DMS 273 (cell line): ENCODE measurements at regions not wholly inside any gene's neighbourhood (a gene's known extent, or its start where the extent isn't known, plus 50 kb on each side); places are given as distances from the start of the nearest gene placed in this dataset.
A peak's percentile ranks its signal among the peaks of the same experiment; 100 is the strongest.

Experiments used
- DNase-seq: peaks from one replicate; lab custom pipeline; 2025; ENCODE audit not compliant: unreplicated experiment; lab: John Stamatoyannopoulos, UW

- peak; percentile 66 for DNase-seq
Observed at GRCh38 chr2:126527836-126528490, 128.0 kb upstream of the GYPC start.

DNA sequence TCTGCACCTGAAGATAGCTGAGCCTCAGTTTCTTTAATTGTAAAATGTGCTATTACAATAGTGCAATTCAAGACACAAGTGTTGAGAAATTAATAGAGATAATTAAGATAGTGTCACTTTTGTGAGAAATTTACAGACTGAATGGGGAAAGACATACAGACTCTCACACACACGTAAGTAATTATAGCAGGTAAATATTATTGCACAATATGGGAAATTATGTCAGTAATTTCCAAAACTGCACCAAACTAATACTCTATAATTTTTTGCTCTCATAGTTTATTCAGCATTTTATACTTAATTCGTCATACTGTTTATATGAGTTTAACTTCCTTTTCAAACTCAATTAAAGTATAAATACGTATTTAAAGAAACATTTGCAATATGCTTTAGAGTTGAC, 124.9 kb upstream of the GYPC start:
- DNase-seq: no peak

- no peak for DNase-seq
Observed at GRCh38 chr2:126534478-126534877, 121.5 kb upstream of the GYPC start.

DNA sequence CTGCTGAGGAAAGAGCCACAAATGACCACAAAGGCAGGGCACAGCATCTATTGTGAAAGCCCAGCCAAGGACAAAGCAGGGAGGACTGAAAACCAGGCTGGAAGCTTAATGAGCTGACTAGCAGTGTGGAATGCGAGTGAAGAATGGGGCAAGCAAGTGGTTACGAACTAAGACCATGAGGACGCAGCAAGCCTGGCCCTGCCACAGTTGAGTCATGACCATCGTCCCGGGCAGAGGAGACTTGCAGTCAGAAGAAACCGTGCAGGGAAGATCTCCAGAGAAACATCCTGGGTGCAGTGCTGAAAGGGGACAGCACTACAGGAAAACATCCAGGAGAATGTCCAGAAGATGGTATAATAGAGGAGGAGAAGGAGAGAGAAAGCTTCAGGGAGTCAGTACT, 120.5 kb upstream of the GYPC start:
- no peak for DNase-seq

GRCh38 chr2:126536605-126537200, 119.3 kb upstream of the GYPC start:
- no peak for DNase-seq

DNA sequence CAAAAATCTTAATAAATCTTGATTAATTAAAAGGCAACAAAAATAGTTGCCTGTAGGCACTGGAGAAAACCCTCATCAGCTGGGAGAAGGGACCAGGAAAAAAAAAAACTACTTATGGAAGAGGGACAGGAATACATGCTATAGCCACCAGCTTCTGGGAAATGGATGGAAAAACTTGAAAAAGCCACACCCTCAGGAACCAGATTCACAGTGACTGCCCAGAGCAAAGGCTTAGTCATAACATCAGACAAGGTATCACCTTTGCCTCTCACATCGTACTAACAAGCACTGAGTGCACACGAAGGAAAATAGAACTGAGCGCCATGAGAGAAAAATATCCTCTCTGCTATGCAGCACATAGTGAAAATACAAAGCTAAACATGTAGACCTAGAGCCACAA, 116.9 kb upstream of the GYPC start:
- no peak for DNase-seq

GRCh38 chr2:126542247-126542646, 113.7 kb upstream of the GYPC start:
- no peak for DNase-seq

DNA sequence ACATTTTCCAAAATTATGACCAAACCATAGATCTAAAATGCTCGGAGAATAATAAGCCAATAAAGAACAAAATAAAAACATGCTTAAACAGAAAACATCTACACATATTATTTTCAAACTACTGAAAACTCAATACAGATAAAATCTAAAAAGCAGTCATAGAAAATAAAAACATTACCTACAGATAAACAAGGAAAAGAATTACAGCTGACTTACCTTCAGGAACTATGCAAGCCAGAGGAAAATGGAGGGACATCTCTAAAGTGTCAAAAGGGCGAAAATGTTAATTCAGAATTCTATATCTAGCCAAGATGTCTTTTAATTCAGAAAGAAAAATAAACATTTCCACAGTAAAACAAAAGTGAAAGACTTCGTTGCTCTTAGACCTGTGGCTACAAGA, 112.9 kb upstream of the GYPC start:
- DNase-seq: no peak

DNA sequence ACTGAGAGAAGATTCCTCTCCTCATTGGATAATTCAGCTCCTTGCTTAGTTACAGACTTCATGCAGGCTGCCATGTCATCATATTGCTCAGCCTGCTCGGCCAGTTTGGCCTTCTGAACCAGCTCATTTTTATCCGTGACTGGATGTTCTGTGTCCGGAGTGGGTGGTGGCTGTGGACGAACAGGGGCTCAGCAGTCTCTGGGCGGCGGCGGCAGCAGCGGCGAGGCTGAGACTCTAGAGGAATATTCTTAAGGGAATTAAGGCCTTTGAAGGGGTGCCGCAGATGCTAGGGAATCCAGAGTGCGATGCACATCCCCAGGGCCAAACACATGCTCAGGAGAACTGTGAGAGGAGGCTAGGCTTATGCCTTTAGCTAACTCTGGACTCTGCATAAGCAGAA, 97.9 kb upstream of the GYPC start:
- DNase-seq: no peak

DNA sequence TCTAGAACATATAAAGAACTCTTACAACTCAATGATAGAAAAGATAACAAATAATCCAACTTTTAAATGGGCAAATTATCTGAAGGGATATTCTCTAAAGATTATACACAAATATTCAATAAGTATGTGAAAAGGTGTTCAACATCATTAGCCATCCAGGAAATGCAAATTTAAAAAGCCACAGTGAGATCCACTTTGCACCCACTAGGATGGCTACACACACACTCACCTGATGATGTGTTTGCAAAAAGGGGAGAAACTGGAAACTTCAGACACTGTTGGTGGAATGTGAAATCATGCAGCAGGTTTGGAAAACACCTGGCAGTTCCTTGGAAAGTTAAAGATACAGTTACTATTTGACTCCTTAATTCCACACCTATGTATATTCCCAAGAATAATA, 87.2 kb upstream of the GYPC start:
- no peak for DNase-seq

DNA sequence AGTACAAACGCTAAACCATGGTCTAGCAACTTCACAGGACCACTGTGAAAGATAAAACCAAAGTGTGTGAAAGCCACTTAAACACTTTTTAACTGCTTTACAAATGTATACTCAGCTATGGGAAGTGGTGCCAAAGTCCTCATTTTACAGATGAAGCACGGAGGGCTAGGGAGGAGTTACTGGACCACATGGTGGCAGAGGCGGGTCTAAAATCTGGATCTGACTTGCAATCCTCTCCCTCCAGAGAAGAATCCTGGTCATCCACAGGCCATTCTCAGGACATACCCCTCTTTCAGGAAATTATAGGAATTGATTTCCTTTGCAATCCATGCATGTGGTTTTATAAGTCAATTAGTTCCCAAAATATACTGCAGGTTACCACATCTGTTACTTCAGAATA, 84.6 kb upstream of the GYPC start:
- DNase-seq: no peak

- DNase-seq: no peak
Observed at GRCh38 chr2:126575631-126576030, 80.3 kb upstream of the GYPC start.

- DNase-seq: no peak
Observed at GRCh38 chr2:126579868-126580267, 76.1 kb upstream of the GYPC start.

GRCh38 chr2:126586317-126586716, 69.6 kb upstream of the GYPC start:
- DNase-seq: no peak

DNA sequence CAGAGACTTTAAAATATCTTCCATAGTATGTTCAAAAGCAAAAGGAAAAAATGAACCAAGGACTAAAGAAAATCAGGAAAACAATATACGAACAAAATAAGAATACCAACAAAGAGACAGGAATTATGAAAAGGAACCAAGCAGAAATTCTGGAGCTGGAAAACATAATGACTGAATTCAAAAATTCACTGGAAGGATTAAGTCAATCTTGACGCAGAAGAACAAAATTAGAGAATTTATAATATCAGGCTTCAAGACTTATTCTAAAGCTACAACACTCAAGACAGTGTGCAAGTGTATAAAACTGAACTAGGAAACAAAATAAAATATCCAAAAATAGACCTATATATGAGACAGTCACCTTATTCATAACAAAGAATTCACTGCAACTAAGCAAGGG, 56.9 kb upstream of the GYPC start:
- no peak for DNase-seq

DNA sequence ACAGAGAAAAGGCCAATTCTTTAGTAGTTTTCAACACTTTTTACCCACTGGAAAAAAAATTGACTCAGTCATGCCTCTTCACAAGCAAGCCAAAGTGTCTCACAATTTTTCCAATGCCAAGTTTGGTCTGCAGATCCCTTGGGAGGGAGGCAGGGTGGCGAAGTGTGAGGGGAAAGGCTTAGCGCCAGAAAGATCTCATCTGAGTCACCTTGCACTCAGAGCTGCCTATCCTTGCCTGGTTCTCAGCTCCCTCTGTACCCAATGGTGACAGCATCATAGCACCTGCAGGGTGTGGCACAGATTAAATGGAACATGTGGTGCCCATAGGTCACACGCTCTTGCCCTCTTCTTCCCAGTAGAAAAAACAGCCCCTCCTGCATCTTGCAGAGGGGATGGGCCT, 55.2 kb upstream of the GYPC start:
- no peak for DNase-seq

- DNase-seq: no peak
Observed at GRCh38 chr2:126602334-126602733, 53.6 kb upstream of the GYPC start.
